ENCODE measurements at regions not wholly inside any gene's neighbourhood (a gene's known extent, or its start where the extent isn't known, plus 50 kb on each side); places are given as distances from the start of the nearest gene placed in this dataset.
"Not testable (repeated sequence)": the region's sequence is repeated elsewhere in the genome, so short reads cannot be mapped to it uniquely, and the experiment has no call there.

DNA sequence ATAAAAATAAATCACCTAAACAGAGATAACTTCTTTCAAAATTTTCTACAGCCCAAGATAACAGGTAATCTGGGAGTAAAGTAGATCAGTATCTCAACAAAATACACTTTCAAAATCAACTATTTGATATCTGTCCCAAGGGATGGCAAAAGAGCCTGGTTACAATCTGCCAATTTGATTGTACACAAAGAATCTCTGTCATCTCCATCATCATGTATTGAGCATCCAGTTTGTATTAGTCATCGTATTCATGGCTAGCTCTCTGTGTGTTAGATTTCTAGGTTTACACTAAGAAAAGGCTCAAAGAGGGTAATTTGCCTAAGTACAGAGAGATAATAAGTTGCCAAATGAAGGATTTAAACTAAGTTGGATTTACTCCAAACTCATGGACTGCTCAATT is 329.0 kb upstream of the NRSN1 start:
- DNase-seq = no peak

DNA sequence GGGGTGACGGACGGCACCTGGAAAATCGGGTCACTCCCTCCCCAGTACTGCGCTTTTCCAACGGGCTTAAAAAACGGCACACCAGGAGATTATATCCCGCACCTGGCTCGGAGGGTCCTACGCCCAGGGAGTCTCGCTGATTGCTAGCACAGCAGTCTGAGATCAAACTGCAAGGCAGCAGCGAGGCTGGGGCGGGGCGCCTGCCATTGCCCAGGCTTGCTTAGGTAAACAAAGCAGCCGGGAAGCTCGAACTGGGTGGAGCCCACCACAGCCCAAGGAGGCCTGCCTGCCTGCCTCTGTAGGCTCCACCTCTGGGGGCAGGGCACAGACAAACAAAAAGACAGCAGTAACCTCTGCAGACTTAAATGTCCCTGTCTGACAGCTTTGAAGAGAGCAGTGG is 321.7 kb upstream of the NRSN1 start:
- DNase-seq = not testable (repeated sequence)

DNA sequence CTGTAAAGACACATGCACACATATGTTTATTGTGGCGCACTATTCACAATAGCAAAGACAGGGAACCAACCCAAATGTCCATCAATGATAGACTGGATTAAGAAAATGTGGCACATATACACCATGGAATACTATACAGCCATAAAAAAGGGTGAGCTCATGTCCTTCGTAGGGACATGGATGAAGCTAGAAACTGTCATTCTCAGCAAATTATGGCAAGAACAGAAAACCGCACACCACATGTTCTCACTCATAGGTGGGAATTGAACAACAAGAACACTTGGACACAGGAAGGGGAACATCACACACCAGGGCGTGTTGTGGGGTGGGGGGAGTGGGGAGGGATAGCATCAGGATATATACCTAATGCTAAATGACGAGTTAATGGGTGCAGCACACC is 304.9 kb upstream of the NRSN1 start:
- not testable (repeated sequence) for DNase-seq

DNA sequence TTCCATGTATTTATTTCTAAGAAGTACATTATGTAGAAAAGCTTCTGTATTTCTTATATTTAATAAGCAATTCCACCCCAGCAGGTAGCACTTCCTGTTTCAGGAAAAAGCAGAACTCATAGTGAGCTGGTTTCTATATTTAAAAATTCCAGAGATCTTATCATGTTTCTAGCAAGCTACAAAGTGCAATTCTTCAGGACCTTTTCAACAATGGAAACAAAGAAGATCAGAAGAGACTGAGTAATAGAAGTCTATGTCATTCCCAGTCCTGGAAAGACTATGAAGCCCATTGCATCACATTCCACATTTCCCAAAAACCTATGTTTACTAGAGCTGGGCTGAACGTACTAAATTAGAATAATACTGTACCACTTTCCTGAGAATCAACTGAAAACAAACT is 302.6 kb upstream of the NRSN1 start:
- DNase-seq = no peak

DNA sequence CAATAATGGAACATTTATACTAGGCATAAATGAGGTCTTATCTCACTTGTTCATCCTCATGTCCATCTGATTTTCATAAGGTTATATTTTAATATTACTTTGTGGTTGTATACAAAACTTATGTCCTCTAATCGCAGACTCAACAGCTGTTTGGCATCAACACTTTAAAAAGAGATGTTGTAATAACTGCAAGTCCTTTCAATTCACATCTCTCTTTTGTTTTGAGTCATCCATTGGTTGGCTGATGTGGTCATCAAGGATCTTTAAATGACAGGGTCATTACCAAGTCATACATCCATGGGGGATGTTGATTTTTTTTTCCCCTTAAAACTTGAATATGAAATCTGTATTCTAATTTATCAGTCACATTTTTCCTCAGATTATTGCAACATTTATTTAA is 299.4 kb upstream of the NRSN1 start:
- DNase-seq = no peak

DNA sequence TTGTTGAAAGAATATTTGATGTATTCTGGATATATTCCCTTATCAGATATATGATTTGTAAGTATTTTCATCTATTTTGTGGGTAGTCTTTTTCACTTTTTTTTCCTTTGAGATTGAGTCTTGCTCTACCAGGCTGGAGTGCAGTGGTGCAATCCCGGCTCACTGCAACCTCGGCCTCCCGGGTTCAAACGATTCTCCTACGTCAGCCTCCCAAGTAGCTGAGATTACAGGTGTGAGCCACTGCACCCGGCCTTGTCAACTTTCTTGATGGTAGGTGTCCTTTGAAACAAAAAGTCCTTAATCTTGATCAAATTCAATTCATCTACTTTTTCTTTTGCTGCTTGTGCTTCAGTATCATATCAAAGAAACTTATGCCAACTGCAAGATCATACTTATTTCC is 297.2 kb upstream of the NRSN1 start:
- no peak for DNase-seq

DNA sequence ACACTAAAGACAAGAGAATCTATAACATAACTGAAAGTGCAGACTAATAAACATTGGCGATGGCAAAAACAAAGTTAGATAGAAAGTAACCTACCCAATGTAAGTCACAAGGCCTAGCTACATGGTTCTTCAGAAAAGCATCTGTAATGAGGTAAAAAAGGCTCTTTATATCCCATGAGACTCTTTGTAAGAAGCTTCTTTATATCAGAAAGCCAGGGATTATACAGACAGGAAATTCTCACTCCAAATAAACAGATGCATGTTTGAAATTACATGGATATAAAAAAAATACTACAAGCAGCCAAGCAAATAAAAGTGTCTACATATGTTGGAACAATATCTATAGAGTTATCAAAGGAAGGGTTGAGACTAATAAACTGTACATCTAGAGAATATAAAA is 284.9 kb upstream of the NRSN1 start:
- DNase-seq = no peak

DNA sequence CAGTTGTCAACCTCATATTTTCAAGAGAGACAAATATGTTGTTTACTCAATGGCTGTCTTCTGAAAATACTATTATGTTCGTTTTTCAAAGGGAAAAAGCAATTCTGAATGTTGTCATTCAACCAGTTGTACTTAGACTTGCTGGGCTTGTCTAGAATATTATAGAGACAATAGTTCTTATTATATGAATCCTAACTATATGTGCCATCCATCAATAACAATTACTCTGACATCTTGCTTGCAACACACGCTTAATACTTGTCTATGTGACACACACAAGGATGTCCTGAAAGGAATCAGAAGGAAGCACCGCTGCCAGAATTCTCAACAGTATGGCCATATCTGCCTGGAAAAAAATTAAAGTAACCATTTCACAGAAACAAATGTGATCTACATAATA is 283.3 kb upstream of the NRSN1 start:
- DNase-seq = no peak

DNA sequence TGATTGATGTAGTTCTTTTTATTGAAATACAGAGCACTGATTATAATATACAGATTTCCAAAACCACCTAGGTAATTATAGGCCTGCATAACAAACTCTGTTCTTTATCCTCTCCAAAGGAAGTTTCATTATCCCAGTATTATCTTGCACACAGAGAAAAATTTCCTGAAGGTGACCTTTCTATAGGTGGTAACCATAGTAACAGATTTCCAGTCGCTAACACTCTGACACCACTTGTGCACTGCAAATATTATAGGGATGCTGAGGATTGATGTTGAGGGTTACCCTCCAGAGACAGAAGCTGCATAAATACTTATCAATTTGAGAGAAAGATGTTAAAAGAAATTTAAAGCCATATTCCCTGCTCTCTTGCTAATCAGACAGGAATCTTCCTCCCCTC is 274.5 kb upstream of the NRSN1 start:
- DNase-seq = no peak

DNA sequence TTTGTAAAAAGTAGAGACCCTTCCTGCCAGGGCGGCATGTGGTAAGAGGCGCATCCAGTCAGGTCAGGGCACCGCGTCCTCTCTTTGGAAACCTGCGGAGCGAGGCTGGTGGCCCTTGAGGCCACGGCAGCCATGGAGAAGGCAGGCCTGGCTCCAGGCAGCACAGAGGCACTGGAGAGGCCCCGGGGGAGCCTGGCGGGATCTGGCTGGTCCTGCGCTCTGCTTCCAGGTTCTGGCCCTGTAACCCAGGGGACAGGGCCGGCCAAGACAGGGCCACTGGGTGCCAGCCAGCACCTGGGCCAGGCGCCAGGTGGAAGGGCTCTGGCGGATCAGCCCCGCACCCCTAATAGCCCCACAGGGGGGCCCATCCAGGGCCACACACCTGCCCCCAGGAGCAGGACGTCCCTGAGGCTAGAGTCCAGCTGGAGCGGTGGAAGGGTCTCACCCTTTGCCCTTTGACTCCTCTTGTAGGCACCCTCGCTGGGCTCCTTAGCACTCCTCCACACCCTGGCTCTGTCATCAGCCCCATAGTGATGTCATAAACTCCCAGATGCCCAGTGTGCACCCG is 272.4 kb upstream of the NRSN1 start:
- not testable (repeated sequence) for DNase-seq

DNA sequence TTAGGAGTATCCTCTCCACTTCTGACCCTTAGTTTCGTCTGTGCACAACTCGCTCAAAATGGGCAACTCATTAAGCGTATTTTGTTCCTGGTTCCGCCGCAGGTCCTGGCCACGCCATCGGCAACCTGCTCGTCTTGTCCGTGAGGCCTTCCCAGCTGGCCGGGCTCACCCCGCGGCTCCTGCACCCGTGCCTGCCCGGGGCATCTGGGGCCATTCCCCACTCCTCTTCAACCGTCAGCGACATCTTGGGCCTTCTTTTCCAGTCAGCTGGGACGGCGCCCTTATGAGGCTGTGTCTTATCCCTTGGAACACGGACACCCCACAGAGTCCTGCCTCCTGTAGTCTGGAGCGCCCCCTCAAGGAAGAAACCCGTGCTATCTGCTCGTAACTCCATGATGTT is 271.9 kb upstream of the NRSN1 start:
- DNase-seq = not testable (repeated sequence)

DNA sequence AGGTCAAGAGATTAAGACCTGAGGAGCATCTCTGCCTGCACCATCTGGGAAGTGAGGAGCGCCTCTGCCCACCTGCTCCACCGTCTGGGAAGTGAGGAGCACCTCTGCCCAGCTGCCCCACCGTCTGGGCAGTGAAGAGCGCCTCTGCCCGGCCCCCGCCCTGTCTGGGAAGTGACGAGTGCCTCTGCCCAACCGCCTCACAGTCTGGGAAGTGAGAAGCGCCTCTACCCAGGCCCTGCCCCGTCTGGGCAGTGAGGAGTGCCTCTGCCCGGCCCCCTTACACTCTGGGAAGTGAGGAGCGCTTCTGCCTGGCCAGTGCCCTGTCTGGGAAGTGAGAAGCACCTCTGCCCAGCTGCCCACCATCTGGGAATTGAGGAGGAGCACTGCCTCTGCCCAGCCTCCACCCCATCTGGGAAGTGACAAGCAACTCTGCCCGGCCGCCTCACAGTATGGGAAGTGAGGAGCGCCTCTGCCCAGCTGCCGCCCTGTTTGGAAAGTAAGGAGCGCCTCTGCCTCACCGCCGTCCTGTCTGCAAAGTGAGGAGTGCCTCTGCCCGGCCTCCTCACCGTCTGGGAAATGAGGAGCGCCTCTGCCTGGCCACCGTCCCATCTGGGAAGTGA is 270.4 kb upstream of the NRSN1 start:
- no peak for DNase-seq

DNA sequence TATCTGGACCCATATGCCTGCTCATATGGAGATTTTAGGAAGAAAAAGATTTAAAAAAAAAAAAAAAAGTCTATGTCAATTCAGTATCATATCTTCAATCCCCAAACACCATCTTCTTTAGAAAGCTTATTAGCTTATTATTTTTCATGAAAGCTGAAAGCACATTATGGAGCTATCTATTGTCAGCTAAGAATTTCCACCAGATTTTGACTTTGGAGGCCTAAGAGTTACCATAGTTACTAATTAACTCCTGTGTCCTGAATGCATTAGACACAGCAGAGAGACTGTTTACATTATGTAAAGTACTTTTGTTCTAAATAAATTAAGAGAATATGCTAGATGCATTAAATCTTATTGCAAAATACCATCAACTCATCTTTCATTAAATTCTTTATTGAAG is 255.5 kb upstream of the NRSN1 start:
- no peak for DNase-seq

DNA sequence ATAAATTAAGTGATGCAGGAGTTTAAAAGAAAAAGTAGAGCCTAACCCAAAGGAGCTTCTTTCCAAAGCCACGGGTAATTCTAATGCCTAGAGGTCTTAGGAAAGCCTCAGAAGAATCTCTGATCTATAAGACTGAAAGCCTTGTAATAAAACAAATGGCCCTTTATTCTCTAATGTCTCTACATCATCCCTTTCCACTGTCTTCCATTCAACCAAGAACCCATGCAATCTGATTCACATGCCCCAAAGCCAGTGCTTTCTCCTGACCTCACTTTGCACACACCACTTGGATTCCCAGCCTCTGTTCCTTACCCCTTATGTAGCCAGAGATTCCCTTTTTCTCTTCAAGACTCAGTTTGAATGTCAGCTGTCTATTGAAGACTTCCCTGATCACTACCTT is 252.9 kb upstream of the NRSN1 start:
- no peak for DNase-seq

DNA sequence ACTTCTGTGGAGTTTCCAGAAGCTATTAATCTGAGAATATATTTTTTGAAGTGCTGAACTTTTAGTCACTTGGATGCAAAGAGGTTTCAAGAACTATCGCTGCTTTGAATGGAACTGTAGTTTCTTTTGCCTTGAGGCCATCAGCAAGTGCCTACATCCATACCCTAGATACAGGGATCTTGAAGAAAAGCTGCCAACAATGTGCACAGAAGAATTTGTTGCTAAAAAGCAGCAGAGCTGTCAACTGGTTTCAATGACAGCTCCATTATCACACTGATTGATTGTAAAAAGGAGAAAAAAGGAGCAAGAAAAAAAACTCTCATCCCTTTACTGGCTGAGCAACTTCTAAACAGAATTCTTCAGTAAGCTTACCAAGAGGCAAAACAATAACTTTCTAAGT is 251.0 kb upstream of the NRSN1 start:
- DNase-seq = no peak

DNA sequence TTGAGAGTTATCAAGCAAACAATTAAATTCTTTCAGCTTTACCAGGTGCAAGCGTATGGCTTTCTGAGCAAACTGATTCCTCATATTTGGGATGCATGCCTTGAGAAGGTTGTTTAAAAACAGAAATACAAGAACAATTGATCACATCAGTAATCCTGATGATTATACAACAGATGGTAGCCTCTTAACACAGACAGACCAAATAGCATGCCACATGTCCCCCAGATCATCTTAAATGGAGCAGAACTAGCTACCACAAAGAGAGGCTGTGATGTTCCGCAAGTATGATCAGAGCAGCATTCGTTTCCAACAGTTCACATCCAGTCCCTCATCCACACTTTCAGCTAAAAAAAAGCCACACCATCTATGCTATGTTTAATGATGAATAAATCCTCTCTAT is 246.2 kb upstream of the NRSN1 start:
- no peak for DNase-seq

DNA sequence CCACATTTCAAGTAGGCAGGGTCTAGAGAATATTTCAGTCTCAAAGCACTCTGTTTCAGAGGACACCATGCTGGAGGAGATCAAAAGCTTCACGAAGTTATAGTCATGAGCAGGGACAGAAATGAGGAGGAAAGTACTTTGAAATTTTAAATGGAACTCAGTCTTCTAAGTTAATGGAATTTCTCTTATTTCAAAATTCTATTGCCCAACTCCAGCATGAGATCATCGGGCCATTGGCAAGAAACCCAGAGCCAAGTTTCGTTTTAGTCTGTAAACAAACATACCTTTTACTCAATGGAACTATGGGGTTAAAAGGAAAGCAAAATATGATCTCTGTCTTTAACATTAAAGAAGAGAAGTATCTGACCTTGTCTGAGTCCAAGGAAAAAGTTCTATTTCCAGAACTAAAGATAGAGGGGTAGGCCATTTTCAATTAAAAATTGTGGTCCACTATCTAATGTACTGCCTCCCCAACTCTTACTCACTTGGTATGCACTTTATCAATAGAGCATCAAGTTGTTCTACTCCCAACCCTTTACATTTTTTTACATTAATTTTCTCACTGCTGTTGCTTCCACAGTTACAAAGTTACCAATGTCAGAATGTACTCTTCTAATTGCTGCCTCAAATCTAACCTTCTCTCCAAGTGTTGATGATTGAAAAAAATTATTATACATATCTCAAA is 235.3 kb upstream of the NRSN1 start:
- DNase-seq = no peak

DNA sequence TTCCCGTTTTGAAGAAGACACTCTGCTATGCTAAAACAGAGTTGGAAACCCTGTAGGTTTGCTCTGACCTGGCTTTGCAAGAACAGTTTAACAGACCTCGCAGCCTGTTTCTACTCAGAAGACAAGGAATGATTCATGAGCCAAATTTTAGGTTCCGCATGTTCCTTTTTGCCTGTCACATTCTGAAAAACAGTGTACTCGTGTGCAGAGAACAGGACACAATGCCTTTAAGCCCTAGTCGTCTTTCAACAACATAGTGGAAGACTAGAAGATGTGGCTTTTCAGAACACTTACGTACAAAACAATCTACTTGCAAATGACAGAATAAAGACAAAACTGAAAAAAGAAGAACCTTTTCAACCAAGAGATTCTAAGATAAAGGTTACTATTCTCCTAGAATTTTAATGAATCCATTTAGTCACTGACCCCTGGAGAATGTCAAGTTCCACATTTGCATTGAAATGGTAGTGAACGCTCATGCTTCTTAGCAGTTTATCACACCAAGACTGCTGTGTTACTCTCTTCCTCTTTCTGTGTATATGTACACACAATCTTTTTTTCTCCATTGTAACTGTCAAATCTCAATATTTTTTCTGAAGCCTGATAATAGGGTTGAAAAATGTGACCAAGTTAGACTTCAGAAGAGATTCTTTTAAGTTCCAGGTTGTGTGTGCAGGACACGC is 220.7 kb upstream of the NRSN1 start:
- DNase-seq = no peak

DNA sequence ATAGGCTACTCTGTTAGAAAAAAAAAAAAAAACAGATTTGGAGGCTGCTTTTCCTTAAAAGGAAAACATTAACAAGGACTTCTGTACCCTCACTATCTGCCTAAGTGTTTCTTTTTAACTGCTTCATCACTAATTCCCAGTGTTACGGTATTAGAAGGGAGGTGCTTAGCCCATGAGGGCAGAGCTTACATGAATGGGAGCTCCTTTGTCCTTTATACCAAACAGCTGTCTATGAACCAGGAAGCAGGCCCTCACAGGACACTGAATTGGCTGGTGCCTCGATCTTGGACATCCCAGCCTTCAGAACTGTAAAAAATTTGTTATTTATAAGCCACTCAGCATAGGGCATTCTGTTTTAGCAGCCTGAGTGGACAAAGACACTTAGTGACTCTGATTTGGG is 215.6 kb upstream of the NRSN1 start:
- DNase-seq = no peak

DNA sequence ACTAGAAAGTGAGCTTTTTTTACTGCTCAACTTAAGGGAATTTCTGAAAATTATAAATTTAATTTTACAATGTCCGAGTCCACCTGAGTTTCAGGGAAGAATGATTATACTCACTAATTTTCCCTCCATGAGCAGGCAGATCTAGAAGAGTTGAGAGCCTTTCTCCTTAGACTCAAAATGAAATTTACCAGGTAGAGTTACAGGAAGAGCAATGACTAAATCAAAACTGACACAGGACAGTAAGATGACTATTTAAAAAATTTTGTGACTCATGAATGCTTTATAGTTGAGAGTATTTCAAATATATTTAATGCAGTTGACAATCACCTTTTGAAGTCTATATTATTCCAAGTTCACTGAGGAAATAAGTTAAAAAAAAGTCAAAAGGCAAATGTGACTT is 198.1 kb upstream of the NRSN1 start:
- no peak for DNase-seq

DNA sequence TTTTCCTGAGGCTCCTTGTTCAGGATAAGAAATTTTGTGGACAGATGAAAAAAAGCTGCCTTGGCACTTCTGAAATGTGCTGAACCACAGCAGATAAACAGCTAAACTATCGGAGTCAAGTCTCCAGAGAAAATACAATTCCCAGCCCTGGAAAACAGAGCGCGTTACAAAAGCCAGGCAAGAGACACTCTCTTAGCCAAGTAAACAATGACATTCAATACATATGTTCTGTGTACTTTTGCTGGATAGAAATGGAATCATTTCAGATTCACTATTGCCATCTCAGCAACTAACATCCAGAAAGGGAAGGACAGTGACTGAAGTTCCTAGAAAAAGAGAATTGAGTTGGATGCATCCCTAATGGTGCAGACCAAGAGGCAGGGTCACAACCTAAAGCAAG is 196.8 kb upstream of the NRSN1 start:
- no peak for DNase-seq

DNA sequence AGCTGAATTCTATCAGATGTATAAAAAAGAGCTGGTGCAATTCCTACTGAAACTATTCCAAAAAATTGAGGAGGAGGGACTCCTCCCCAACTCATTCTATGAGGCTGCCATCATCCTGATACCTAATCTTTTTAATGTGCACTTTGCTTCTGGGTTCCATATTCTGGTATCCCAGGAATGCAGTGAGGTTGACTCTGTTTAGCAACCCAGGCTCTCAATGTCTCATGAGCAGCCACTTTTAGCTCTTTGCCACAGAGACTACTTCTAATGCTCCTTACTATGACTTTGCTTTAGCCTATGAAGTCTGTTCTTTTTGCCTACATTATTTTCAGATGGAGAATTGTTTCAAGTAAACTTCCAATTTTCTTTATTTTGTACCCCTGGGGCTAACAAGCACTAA is 185.5 kb upstream of the NRSN1 start:
- no peak for DNase-seq

DNA sequence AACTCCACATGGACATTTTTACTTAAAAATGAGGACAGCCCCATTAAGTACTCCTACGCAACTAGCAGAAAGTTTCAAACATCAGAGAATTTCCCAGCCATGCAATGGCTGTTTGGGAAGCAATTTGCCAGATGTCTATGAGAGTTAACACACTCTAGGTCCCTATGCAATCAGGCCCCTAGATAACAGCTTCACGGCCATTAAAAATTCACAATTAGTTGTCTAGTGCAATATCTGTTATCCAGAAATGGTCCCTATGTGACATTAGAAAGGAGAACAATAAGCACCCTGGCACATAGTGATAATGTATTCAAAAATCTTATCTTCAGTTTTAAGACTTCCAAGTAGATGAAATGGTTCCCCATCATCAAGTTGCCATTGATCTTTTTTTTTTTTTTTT is 174.3 kb upstream of the NRSN1 start:
- DNase-seq = no peak

DNA sequence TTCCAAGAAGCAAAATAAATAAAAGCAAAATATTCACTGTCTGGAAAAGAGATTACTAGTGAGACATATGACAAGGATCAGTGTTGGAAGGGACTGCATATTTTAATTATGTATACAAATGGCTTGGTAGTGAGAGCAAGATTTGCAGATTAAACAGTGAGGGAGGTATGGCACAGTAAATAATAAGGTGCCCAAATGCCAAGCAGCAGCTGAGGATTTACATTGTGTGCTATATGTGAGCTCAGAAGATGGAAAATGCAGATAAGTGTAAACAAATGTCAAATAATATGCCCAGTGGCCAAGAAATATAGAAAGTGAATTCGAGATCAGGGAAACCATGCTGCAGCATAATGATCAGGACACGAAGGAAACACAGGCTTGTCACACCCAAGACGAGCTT is 173.8 kb upstream of the NRSN1 start:
- no peak for DNase-seq
